HG02884 (cell line): ENCODE measurements at regions not wholly inside any gene's neighbourhood (a gene's known extent, or its start where the extent isn't known, plus 50 kb on each side); places are given as distances from the start of the nearest gene placed in this dataset.
"Not testable (repeated sequence)": the region's sequence is repeated elsewhere in the genome, so short reads cannot be mapped to it uniquely, and the experiment has no call there.

Experiments
- ATAC-seq: cut with Tn5 transposase; IDR thresholded peaks from one replicate; pipeline ENCODE4 v1.9.1; 2021; ENCODE audit warnings: mild to moderate bottlenecking, moderate library complexity; ENCODE audit not compliant: unreplicated experiment

GRCh38 chr5:18203296-18203695 is 569.0 kb downstream of the TAF11L14 start:
- ATAC-seq, result no peak

- ATAC-seq, result no peak
Measured at GRCh38 chr5:18213666-18214065, 579.4 kb downstream of the TAF11L14 start.

- no peak for ATAC-seq
Measured at GRCh38 chr5:18216016-18216415, 581.8 kb downstream of the TAF11L14 start.

- ATAC-seq, result no peak
Measured at GRCh38 chr5:18216729-18217128, 582.5 kb downstream of the TAF11L14 start.

GRCh38 chr5:18219241-18219640 is 585.0 kb downstream of the TAF11L14 start:
- ATAC-seq, result no peak

GRCh38 chr5:18220631-18221030 is 586.4 kb downstream of the TAF11L14 start:
- ATAC-seq, result no peak

- no peak for ATAC-seq
Measured at GRCh38 chr5:18236386-18236785, 602.1 kb downstream of the TAF11L14 start.

- no peak for ATAC-seq
Measured at GRCh38 chr5:18238321-18238720, 604.1 kb downstream of the TAF11L14 start.

GRCh38 chr5:18240971-18241370 is 606.7 kb downstream of the TAF11L14 start:
- no peak for ATAC-seq

GRCh38 chr5:18243846-18244245 is 609.6 kb downstream of the TAF11L14 start:
- no peak for ATAC-seq

- no peak for ATAC-seq
Measured at GRCh38 chr5:18244309-18244708, 610.0 kb downstream of the TAF11L14 start.

GRCh38 chr5:18252559-18252958 is 618.3 kb downstream of the TAF11L14 start:
- no peak for ATAC-seq

GRCh38 chr5:18264126-18264882 is 630.0 kb downstream of the TAF11L14 start:
- no peak for ATAC-seq

- ATAC-seq, result no peak
Measured at GRCh38 chr5:18270635-18271338, 636.5 kb downstream of the TAF11L14 start.

- ATAC-seq, result no peak
Measured at GRCh38 chr5:18276939-18277338, 642.7 kb downstream of the TAF11L14 start.

GRCh38 chr5:18281947-18282581 is 647.8 kb downstream of the TAF11L14 start:
- no peak for ATAC-seq

GRCh38 chr5:18285257-18285656 is 651.0 kb downstream of the TAF11L14 start:
- no peak for ATAC-seq

- no peak for ATAC-seq
Measured at GRCh38 chr5:18292146-18292545, 657.9 kb downstream of the TAF11L14 start.

- ATAC-seq, result not testable (repeated sequence)
Measured at GRCh38 chr5:18295696-18296095, 661.4 kb downstream of the TAF11L14 start.

GRCh38 chr5:18299166-18299565 is 664.9 kb downstream of the TAF11L14 start:
- ATAC-seq, result no peak

- peak; percentile 86 for ATAC-seq
Measured at GRCh38 chr5:18305288-18305924, 671.1 kb downstream of the TAF11L14 start.
